ENCODE measurements at regions not wholly inside any gene's neighbourhood (a gene's known extent, or its start where the extent isn't known, plus 50 kb on each side); places are given as distances from the start of the nearest gene placed in this dataset.

GRCh38 chr2:830419-831224 lies 120.0 kb upstream of the SNTG2 start:
- no peaks in the 10 kb centered on the region for H3K9me3 ChIP-seq
- DNase-seq = no peak
- 76 to 82% methylated on average over 10 of the region's 10 CpGs for WGBS, 2 donors
- H3K4me3 ChIP-seq = no peak overlapping the region
- H3K36me3 ChIP-seq (ENCODE audit: low read depth, missing control alignments) = no peaks in the 10 kb centered on the region
- no peak overlapping the region for H3K27ac ChIP-seq
- TF ChIP-seq CTCF (IDR thresholded peaks at IDR 0.05) (no peak), POLR2A (IDR thresholded peaks at IDR 0.05) (no peak)
- H3K4me1 ChIP-seq = no peaks in the 10 kb centered on the region
- intact Hi-C loops (cut with DNase I; ENCODE audit: low total_unique reads) = no loop called here
- H3K27me3 ChIP-seq = no peaks in the 10 kb centered on the region

- intact Hi-C loops (cut with DNase I; ENCODE audit: low total_unique reads) = no loop called here
- DNase-seq = no peak
- Histone ChIP-seq H3K27ac (no peak overlapping the region), H3K9me3 (no peaks in the 10 kb centered on the region), H3K36me3 (ENCODE audit: low read depth, missing control alignments) (no peaks in the 10 kb centered on the region), H3K4me1 (no peaks in the 10 kb centered on the region), H3K27me3 (no peaks in the 10 kb centered on the region), H3K4me3 (no peak overlapping the region)
- 80 to 92% methylated on average over 6 of the region's 6 CpGs for WGBS, 2 donors
- TF ChIP-seq CTCF (IDR thresholded peaks at IDR 0.05) = no peak
- no peak for TF ChIP-seq POLR2A (IDR thresholded peaks at IDR 0.05)
These were observed 121.6 kb upstream of the SNTG2 start for GRCh38 chr2:829047-829446.

- Histone ChIP-seq H3K27ac (no peak overlapping the region), H3K27me3 (no peaks in the 10 kb centered on the region), H3K4me1 (no peaks in the 10 kb centered on the region), H3K36me3 (ENCODE audit: low read depth, missing control alignments) (no peaks in the 10 kb centered on the region), H3K4me3 (no peak overlapping the region), H3K9me3 (no peaks in the 10 kb centered on the region)
- intact Hi-C loops (cut with DNase I; ENCODE audit: low total_unique reads) = no loop called here
- 70 to 91% methylated on average over 5 to 8 of the region's 8 CpGs for WGBS, 2 donors
- no peak for DNase-seq
- no peak for TF ChIP-seq CTCF (IDR thresholded peaks at IDR 0.05)
- no peak for TF ChIP-seq POLR2A (IDR thresholded peaks at IDR 0.05)
These were observed 125.7 kb upstream of the SNTG2 start for GRCh38 chr2:824954-825353.

- intact Hi-C loops (cut with DNase I; ENCODE audit: low total_unique reads) = no loop called here
- no peak for DNase-seq
- TF ChIP-seq CTCF (IDR thresholded peaks at IDR 0.05) (no peak), POLR2A (IDR thresholded peaks at IDR 0.05) (no peak)
- Histone ChIP-seq H3K36me3 (ENCODE audit: low read depth, missing control alignments) (no peaks in the 10 kb centered on the region), H3K27me3 (no peaks in the 10 kb centered on the region), H3K4me3 (no peak overlapping the region), H3K27ac (no peak overlapping the region), H3K4me1 (no peaks in the 10 kb centered on the region), H3K9me3 (no peaks in the 10 kb centered on the region)
- WGBS, 2 donors = 87 to 91% methylated on average over 10 of the region's 10 CpGs
These were observed 126.1 kb upstream of the SNTG2 start for GRCh38 chr2:824524-824923.

GRCh38 chr2:821546-821945 lies 129.1 kb upstream of the SNTG2 start:
- H3K27ac ChIP-seq = no peak overlapping the region
- no peaks in the 10 kb centered on the region for H3K27me3 ChIP-seq
- H3K9me3 ChIP-seq = no peaks in the 10 kb centered on the region
- DNase-seq = no peak
- TF ChIP-seq POLR2A (IDR thresholded peaks at IDR 0.05) (no peak), CTCF (IDR thresholded peaks at IDR 0.05) (no peak)
- intact Hi-C loops (cut with DNase I; ENCODE audit: low total_unique reads) = no loop called here
- 93 to 95% methylated on average over 4 to 19 of the region's 19 CpGs for WGBS, 2 donors
- no peak overlapping the region for H3K4me3 ChIP-seq
- H3K36me3 ChIP-seq (ENCODE audit: low read depth, missing control alignments) = no peaks in the 10 kb centered on the region
- no peaks in the 10 kb centered on the region for H3K4me1 ChIP-seq
